HepG2 (cell line): ENCODE measurements at regions not wholly inside any gene's neighbourhood (a gene's known extent, or its start where the extent isn't known, plus 50 kb on each side); places are given as distances from the start of the nearest gene placed in this dataset.

Source experiments
- ATAC-seq: fragments of 200-7000 bp; cut with Tn5 transposase; 3 replicates; pipeline ENCODE4 v1.9.1; 2020; ENCODE audit warnings: mild to moderate bottlenecking, moderate library complexity
- BruUV-seq: library from RNA; stranded (reverse); fragments of 400-500 nt; replicated peaks from 2 replicates; lab custom pipeline; 2021; lab: Mats Ljungman, UMichigan
- CTCF ChIA-PET: fragments of 300-600 bp; formaldehyde crosslinking; extraction: SDS; loops from one replicate; lab custom pipeline; 2021; ENCODE audit warnings: low total read pairs, inconsistent platforms, low intra/inter-chr PET ratio; lab: Yijun Ruan, JAX
- POLR2A ChIA-PET: fragments of 350-600 bp; sonication (Branson Sonifier 250); formaldehyde crosslinking; loops from one replicate; lab custom pipeline; 2020; ENCODE audit warnings: antibody characterized with exemption, inconsistent platforms; lab: Yijun Ruan, JAX
- DNase-seq: peaks from one replicate; pipeline ENCODE4 v3.0.0-alpha.2; 2015; ENCODE audit warnings: low spot score
- FAIRE-seq: peaks from 3 replicates; lab custom pipeline; 2011; peaks lifted over from hg19 to GRCh38; lab: Jason Lieb, UNC
- H2AFZ ChIP-seq: one replicate; pipeline ENCODE4 v1.6.1; 2011; ENCODE audit warnings: low read length, inconsistent platforms
- H3K27ac ChIP-seq: fragments of 300-600 bp; 3 replicates; pipeline ENCODE4 v1.8.0; 2011; ENCODE audit warnings: mixed run types, mild to moderate bottlenecking, mixed read lengths, low read length, inconsistent platforms; ENCODE audit not compliant: insufficient read depth; ENCODE audit errors: extremely low read length
- H3K27me3 ChIP-seq, 2 experiments: fragments of 200-600 bp in 1 of 2; 2 replicates in 1 of 2; 3 replicates in 1 of 2; pipeline versions ENCODE4 v1.6.0 to v1.8.0; 2011; ENCODE audit warnings: low read length in 2 of 2, mild to moderate bottlenecking in 2 of 2, moderate library complexity in 2 of 2, inconsistent platforms in 1 of 2; ENCODE audit not compliant: insufficient read depth in 2 of 2, control insufficient read depth in 1 of 2
- H3K36me3 ChIP-seq, 2 experiments: fragments of 200-600 bp in 1 of 2; replicated peaks in 1 of 2; 2 replicates in 1 of 2; 3 replicates in 1 of 2; pipeline versions ENCODE4 v1.5.1 to v1.8.0; 2011; ENCODE audit warnings: low read length in 2 of 2, inconsistent platforms in 1 of 2; ENCODE audit not compliant: insufficient read depth in 2 of 2, control insufficient read depth in 1 of 2
- H3K4me1 ChIP-seq: 2 replicates; pipeline ENCODE4 v1.5.1; 2012; ENCODE audit warnings: low read length, inconsistent platforms; ENCODE audit not compliant: insufficient read depth
- H3K4me2 ChIP-seq: 2 replicates; pipeline ENCODE4 v1.6.0; 2011; ENCODE audit warnings: low read depth, low read length, inconsistent platforms
- H3K4me3 ChIP-seq, 3 experiments: fragments of 200-600 bp in 1 of 3; sonication (generic), shearing (Covaris generic) in 1 of 3; replicated peaks in 1 of 3; 2 replicates each; pipeline ENCODE4 v1.5.1; 2011 to 2016; ENCODE audit warnings: low read length in 3 of 3, inconsistent platforms in 2 of 3, low read depth in 2 of 3, mild to moderate bottlenecking in 2 of 3, control low read depth in 1 of 3, mixed read lengths in 1 of 3; ENCODE audit not compliant: insufficient read depth in 1 of 3
- H3K79me2 ChIP-seq: one replicate; pipeline ENCODE4 v1.6.1; 2011; ENCODE audit warnings: low read length, inconsistent platforms; ENCODE audit not compliant: insufficient read depth
- H3K9ac ChIP-seq: 2 replicates; pipeline ENCODE4 v1.6.0; 2011; ENCODE audit warnings: mild to moderate bottlenecking, low read depth, low read length, inconsistent platforms; ENCODE audit not compliant: insufficient read depth
- H3K9me3 ChIP-seq: 2 replicates; pipeline ENCODE4 v1.5.1; 2012; ENCODE audit warnings: mild to moderate bottlenecking, low read length
- H4K20me1 ChIP-seq: 2 replicates; pipeline ENCODE4 v1.6.0; 2011; ENCODE audit warnings: inconsistent platforms, mild to moderate bottlenecking, low read length, moderate library complexity; ENCODE audit not compliant: insufficient read depth
- CCAR2 ChIP-seq: fragments of 200-400 bp; formaldehyde crosslinking; optimal IDR thresholded peaks from 2 replicates; pipeline ENCODE3; 2018; ENCODE audit warnings: low read depth, mild to moderate bottlenecking, low read length, moderate library complexity
- FOSL2 ChIP-seq: sonication (generic); formaldehyde crosslinking; IDR thresholded peaks from 2 replicates; pipeline ENCODE4 v1.4.0; 2020; ENCODE audit warnings: missing genetic modification reagents
- NR2F6 ChIP-seq, 2 experiments: IDR thresholded peaks; 2 replicates each; pipeline ENCODE4 v1.6.1; 2016; ENCODE audit warnings: antibody characterized with exemption in 1 of 2, mild to moderate bottlenecking in 1 of 2
- RBM39 ChIP-seq: fragments of 200-400 bp; formaldehyde crosslinking; IDR thresholded peaks from one replicate; pipeline ENCODE4 v1.6.1; 2018; ENCODE audit warnings: antibody characterized with exemption, mild to moderate bottlenecking, low read depth, low read length; ENCODE audit not compliant: poor library complexity, severe bottlenecking
- RNF2 ChIP-seq: fragments of 450-650 bp; conservative IDR thresholded peaks from 2 replicates; pipeline ENCODE4 v1.6.1; 2016; ENCODE audit warnings: low read depth
- SIX1 ChIP-seq: sonication (generic); formaldehyde crosslinking; IDR thresholded peaks from 2 replicates; pipeline ENCODE4 v1.4.0; 2020; ENCODE audit warnings: missing genetic modification reagents, borderline replicate concordance
- SRSF1 ChIP-seq: fragments of 200-400 bp; formaldehyde crosslinking; optimal IDR thresholded peaks from 2 replicates; pipeline ENCODE3; 2017; ENCODE audit warnings: mild to moderate bottlenecking, low read depth, low read length, moderate library complexity
- ZNF543 ChIP-seq: sonication (generic); formaldehyde crosslinking; IDR thresholded peaks from 2 replicates; pipeline ENCODE4 v1.4.0; 2020; ENCODE audit warnings: mild to moderate bottlenecking, missing genetic modification reagents
- WGBS: methylation state at CpG from one replicate; pipeline ENCODE4 v1.1.6; 2017; ENCODE audit warnings: low lambda C conversion rate; 5-methylcytosine and 5-hydroxymethylcytosine counted together
- in situ Hi-C: cut with HindIII; loops from 2 replicates; pipeline ENCODE4 v1.10.0; 2017; ENCODE audit warnings: low pct_unique_long_range_greater_than_20kb; ENCODE audit not compliant: extremely low pct_ligation_motif_present
- intact Hi-C: fragments of 100-400 bp; cut with micrococcal nuclease; formaldehyde crosslinking; loops from one replicate; pipeline ENCODE4 v1.10.0; 2022; ENCODE audit not compliant: unreplicated experiment
- TF ChIP-seq, protein P1 (sequence below): sonication (generic); formaldehyde crosslinking; IDR thresholded peaks from 2 replicates; pipeline ENCODE4 v1.4.0; 2020; ENCODE audit warnings: missing genetic modification reagents, borderline replicate concordance

DNA sequence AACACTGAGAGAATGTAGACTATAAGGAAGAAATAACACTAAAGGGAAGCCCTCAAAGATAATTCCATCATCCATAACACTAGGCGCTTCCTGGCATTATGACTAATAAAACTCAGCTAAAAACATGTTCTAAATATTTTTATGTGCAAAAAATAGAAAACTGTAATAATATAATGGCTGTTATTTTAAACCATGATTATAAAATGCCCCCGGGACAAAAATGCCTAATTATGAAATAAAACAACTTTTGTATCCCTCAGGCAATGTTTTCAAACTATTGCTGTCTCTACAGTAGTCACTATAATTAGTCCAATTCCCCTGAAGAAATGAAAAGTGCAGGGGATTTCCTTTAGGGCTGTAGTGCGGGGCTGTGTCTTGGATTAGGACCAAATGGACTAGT is 242.4 kb downstream of the RNF144B start (continued):
- TF ChIP-seq, protein P1, sequence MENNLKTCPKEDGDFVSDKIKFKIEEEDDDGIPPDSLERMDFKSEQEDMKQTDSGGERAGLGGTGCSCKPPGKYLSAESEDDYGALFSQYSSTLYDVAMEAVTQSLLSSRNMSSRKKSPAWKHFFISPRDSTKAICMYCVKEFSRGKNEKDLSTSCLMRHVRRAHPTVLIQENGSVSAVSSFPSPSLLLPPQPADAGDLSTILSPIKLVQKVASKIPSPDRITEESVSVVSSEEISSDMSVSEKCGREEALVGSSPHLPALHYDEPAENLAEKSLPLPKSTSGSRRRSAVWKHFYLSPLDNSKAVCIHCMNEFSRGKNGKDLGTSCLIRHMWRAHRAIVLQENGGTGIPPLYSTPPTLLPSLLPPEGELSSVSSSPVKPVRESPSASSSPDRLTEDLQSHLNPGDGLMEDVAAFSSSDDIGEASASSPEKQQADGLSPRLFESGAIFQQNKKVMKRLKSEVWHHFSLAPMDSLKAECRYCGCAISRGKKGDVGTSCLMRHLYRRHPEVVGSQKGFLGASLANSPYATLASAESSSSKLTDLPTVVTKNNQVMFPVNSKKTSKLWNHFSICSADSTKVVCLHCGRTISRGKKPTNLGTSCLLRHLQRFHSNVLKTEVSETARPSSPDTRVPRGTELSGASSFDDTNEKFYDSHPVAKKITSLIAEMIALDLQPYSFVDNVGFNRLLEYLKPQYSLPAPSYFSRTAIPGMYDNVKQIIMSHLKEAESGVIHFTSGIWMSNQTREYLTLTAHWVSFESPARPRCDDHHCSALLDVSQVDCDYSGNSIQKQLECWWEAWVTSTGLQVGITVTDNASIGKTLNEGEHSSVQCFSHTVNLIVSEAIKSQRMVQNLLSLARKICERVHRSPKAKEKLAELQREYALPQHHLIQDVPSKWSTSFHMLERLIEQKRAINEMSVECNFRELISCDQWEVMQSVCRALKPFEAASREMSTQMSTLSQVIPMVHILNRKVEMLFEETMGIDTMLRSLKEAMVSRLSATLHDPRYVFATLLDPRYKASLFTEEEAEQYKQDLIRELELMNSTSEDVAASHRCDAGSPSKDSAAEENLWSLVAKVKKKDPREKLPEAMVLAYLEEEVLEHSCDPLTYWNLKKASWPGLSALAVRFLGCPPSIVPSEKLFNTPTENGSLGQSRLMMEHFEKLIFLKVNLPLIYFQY, result no peak
- TF ChIP-seq RNF2 (no peak), CCAR2 (no peak), SIX1 (CRISPR knock-in tag) (no peak), SRSF1 (no peak)

DNA sequence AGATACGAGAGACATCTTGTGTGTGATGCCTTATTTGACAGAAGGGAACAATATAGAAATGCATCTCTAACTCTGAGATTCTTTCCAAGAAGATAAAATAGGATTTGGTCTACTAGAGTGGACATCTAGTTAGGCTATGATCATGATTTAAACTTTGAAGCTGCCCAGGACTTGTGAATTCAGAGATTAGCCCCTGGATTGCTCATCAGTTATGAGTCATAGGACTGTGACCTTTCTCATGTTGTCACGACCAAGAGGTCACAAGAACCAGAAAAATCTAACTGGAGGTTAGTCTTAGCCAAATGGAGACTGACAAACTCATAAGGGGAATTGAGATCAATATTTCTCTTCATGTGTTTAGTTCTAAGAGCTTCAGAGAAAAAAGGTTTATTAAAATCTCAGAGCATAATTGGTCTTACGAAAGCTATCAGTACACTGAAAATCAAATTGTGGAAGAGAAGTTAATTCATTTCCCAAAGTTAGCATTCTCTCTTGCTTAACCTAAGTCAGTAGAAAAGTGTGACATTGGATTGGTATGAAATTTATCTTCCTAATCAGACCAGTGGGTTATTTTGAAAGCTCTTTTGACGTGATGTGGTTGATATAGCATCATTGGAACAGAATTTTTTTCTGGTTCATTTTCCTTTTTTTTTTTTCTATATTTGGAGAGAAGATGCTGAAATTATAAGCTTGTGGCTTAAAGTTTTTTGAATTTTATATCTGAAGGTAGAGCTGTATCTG is 245.7 kb downstream of the RNF144B start:
- 7% methylated on average over 4 of the region's 4 CpGs for WGBS
- ATAC-seq (no peak; the same call in 2 of the 3 replicates), DNase-seq (peak; percentile 32), FAIRE-seq (no peak)
- no peak overlapping the region for H3K4me3 ChIP-seq
- H3K9ac ChIP-seq, result no peak overlapping the region
- no peaks in the 10 kb centered on the region for H3K9me3 ChIP-seq
- H3K4me2 ChIP-seq, result no peak overlapping the region
- CTCF ChIA-PET, result no interaction called here
- TF ChIP-seq NR2F6 (IDR thresholded peaks at IDR 0.05), result peak; percentile 58; the same call in 1 of the 2 replicates
- peak; percentile 33; the same call in 1 of the 2 replicates for TF ChIP-seq NR2F6 (CRISPR knock-in tag; IDR thresholded peaks at IDR 0.05)
- TF ChIP-seq FOSL2 (CRISPR knock-in tag), result peak; percentile 73
- TF ChIP-seq RBM39, result no peak
- TF ChIP-seq ZNF543, result no peak
- in situ Hi-C loops, result no loop called here
- no peaks in the 10 kb centered on the region for H4K20me1 ChIP-seq
- no peak overlapping the region for H3K27ac ChIP-seq
- no peak overlapping the region for H2AFZ ChIP-seq
- no peaks in the 10 kb centered on the region for H3K4me1 ChIP-seq
- no peaks in the 10 kb centered on the region for H3K27me3 ChIP-seq
- H3K79me2 ChIP-seq, result no peaks in the 10 kb centered on the region
- no peaks in the 10 kb centered on the region for H3K36me3 ChIP-seq
- no TSS peak for BruUV-seq
- POLR2A ChIA-PET, result no interaction called here
- intact Hi-C loops, result no loop called here
